Neuron (in vitro differentiated cells): ENCODE measurements at regions not wholly inside any gene's neighbourhood (a gene's known extent, or its start where the extent isn't known, plus 50 kb on each side); places are given as distances from the start of the nearest gene placed in this dataset.

Experiments
- H2AFZ ChIP-seq: one replicate; pipeline ENCODE4 v1.6.1; 2013; ENCODE audit warnings: low read depth, mild to moderate bottlenecking, inconsistent platforms, low read length, moderate library complexity
- H3K27me3 ChIP-seq: one replicate; pipeline ENCODE4 v1.6.1; 2013; ENCODE audit warnings: low read length; ENCODE audit not compliant: insufficient read depth
- H3K36me3 ChIP-seq: one replicate; pipeline ENCODE4 v1.6.1; 2013; ENCODE audit warnings: low read length; ENCODE audit not compliant: insufficient read depth
- H3K4me1 ChIP-seq: one replicate; pipeline ENCODE4 v1.6.1; 2013; ENCODE audit warnings: low read length; ENCODE audit not compliant: insufficient read depth
- H3K4me3 ChIP-seq: 2 replicates; pipeline ENCODE4 v1.5.1; 2013; ENCODE audit warnings: mild to moderate bottlenecking, low read length, moderate library complexity
- H3K9me3 ChIP-seq: one replicate; pipeline ENCODE4 v1.6.1; 2013; ENCODE audit warnings: low read length

DNA sequence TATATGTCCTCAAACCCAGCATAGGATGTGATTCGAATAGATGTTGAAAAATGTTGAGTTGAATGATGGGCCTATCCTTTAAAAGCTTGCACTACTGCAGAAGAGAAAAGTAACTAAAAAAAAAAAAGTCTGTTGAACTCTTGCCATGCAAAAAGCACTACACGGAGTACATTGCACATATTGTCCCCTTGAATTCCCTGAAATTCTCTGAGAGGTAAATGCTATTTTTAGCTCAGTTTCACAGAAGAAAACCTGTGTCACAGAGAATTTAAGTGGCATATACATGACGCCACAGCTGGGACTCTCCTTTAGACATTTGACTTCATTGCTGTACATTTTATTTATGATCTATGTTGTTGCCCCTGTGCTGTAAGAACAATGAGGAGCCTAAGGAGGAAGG lies 583.8 kb downstream of the SOX6 start:
- Histone ChIP-seq H3K36me3 (no peaks in the 10 kb centered on the region), H2AFZ (no peak overlapping the region), H3K9me3 (no peaks in the 10 kb centered on the region), H3K27me3 (peaks cover 10% of the 10 kb centered on the region), H3K4me1 (no peaks in the 10 kb centered on the region), H3K4me3 (no peak overlapping the region)

- Histone ChIP-seq H3K9me3 (no peaks in the 10 kb centered on the region), H3K4me1 (no peaks in the 10 kb centered on the region), H3K4me3 (no peak overlapping the region), H3K36me3 (no peaks in the 10 kb centered on the region), H2AFZ (no peak overlapping the region), H3K27me3 (peaks cover 10% of the 10 kb centered on the region)
Measured at GRCh38 chr11:15772981-15773380, 583.4 kb downstream of the SOX6 start.

GRCh38 chr11:15773476-15774387 lies 582.6 kb downstream of the SOX6 start:
- Histone ChIP-seq H3K36me3 (no peaks in the 10 kb centered on the region), H3K9me3 (no peaks in the 10 kb centered on the region), H2AFZ (no peak overlapping the region), H3K4me1 (no peaks in the 10 kb centered on the region), H3K27me3 (peaks cover 8% of the 10 kb centered on the region), H3K4me3 (no peak overlapping the region)

DNA sequence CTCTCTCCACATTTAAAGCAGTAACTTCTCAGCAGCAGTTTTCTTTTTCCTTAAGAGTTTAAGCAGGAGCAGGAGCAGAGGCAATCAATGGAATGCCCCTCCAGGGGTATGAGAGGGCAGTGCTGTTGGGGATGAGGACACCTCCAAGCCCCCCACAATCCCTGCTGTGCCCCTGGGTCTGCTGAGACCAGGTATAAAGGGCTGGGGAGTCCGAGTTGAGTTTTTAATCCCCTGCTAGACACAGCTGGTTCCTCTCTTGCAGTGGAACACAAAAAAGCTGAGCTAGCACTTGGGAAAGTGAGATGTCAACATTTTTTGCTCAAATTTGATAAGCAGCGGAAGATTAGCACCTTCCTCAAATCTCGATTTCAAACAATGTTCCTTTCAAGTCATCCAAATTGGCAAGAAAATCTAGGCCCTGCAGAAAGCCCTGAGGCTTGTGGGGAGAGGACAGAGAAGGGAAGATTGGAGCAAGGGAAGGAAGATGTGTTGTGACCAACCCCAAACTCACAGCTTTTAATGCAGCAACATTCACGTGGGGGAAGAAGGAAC lies 581.9 kb downstream of the SOX6 start:
- Histone ChIP-seq H3K27me3 (peaks cover 8% of the 10 kb centered on the region), H3K9me3 (no peaks in the 10 kb centered on the region), H2AFZ (no peak overlapping the region), H3K4me1 (no peaks in the 10 kb centered on the region), H3K36me3 (no peaks in the 10 kb centered on the region), H3K4me3 (no peak overlapping the region)

GRCh38 chr11:15775015-15775541 lies 581.3 kb downstream of the SOX6 start:
- H3K9me3 ChIP-seq = no peaks in the 10 kb centered on the region
- no peak overlapping the region for H2AFZ ChIP-seq
- no peaks in the 10 kb centered on the region for H3K36me3 ChIP-seq
- no peak overlapping the region for H3K4me3 ChIP-seq
- H3K4me1 ChIP-seq = no peaks in the 10 kb centered on the region
- peaks cover 8% of the 10 kb centered on the region for H3K27me3 ChIP-seq

DNA sequence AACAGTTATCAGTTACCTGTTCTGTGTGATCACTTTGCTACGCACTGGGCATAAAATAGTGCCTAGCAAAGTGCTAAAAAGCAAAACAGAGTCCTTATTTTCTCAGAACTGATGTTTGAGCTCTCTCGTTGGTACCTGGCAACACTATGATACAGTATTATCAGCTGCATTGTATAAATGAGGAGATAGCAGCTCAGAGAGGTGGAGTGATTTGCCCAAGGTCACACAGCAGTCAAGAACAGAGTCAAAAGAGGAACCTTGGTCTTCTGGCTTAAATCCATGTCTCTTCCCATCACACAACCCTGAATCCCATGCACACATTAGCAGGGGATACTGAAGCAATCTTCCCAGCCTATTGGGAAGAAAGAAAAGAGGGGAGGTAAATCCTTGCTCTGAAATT lies 580.5 kb downstream of the SOX6 start:
- Histone ChIP-seq H3K4me3 (no peak overlapping the region), H3K36me3 (no peaks in the 10 kb centered on the region), H2AFZ (no peak overlapping the region), H3K9me3 (no peaks in the 10 kb centered on the region), H3K27me3 (peaks cover 8% of the 10 kb centered on the region), H3K4me1 (no peaks in the 10 kb centered on the region)

DNA sequence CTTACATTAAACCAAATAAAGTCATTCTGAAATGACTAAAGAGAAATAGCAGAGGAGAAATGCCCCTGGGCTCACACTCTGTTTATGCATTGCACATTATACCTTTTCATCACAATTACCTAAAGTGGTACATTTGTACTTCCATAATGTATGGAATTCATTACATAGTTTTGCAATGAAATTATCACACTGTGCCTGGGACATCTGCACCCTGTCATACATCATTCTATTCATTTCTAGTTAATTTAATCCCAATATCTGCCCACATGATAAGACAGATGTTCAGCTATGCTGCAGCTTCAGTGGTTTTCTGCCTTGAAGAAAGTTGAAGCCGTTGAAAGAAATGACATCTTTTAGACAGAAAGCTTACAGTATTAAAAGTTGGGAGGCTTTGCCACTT lies 580.0 kb downstream of the SOX6 start:
- Histone ChIP-seq H2AFZ (no peak overlapping the region), H3K36me3 (no peaks in the 10 kb centered on the region), H3K4me3 (no peak overlapping the region), H3K27me3 (peaks cover 8% of the 10 kb centered on the region), H3K9me3 (no peaks in the 10 kb centered on the region), H3K4me1 (no peaks in the 10 kb centered on the region)

- Histone ChIP-seq H3K27me3 (peaks cover 8% of the 10 kb centered on the region), H3K4me3 (no peak overlapping the region), H3K36me3 (no peaks in the 10 kb centered on the region), H3K4me1 (no peaks in the 10 kb centered on the region), H3K9me3 (no peaks in the 10 kb centered on the region), H2AFZ (no peak overlapping the region)
Measured at GRCh38 chr11:15779518-15779917, 576.8 kb downstream of the SOX6 start.

DNA sequence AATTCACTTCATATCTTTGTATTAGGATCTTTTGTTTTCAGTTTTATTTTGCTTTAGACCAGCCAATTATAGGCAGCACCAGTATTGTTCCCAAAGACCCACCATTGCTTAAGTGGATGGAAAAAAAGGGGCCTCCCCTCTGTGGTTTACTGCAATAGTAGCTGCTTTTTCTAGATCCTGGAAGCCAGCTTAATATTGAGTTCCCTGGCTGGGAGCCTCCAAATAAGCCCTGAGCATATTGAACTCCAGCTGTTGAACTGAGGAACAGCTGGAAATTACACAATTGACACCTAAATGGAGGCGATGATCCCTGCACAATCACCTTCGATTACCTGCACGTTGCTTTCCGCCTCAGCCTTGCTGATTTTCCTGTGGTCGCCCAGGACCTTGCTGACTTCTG lies 576.0 kb downstream of the SOX6 start:
- no peak overlapping the region for H2AFZ ChIP-seq
- H3K9me3 ChIP-seq = no peaks in the 10 kb centered on the region
- no peak overlapping the region for H3K4me3 ChIP-seq
- H3K36me3 ChIP-seq = no peaks in the 10 kb centered on the region
- H3K4me1 ChIP-seq = no peaks in the 10 kb centered on the region
- H3K27me3 ChIP-seq = peaks cover under 1% of the 10 kb centered on the region

GRCh38 chr11:15780837-15781236 lies 575.5 kb downstream of the SOX6 start:
- Histone ChIP-seq H3K36me3 (no peaks in the 10 kb centered on the region), H3K4me1 (no peaks in the 10 kb centered on the region), H3K27me3 (no peaks in the 10 kb centered on the region), H3K9me3 (no peaks in the 10 kb centered on the region), H2AFZ (no peak overlapping the region), H3K4me3 (no peak overlapping the region)

DNA sequence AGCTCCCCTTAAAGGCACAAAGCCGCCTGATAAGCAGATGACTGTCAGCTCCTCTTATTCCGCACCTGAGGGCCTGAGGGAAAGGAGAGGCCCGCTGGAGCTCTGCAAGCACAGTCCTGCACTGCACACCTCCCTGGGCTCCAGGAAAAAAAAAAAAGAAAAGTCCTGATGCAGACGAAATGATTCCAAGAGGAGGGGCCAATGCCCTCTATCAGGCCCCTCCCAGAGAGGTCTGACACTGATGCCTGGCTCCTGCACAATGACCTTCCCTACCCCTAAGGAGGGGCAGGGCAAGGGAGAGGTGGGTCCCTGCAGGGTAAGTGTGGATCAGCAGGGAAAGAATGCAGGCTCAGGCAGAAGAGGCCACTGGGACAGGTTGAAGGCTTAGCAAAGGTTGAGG lies 572.7 kb downstream of the SOX6 start:
- Histone ChIP-seq H3K4me1 (no peaks in the 10 kb centered on the region), H3K4me3 (no peak overlapping the region), H3K9me3 (no peaks in the 10 kb centered on the region), H3K36me3 (no peaks in the 10 kb centered on the region), H3K27me3 (no peaks in the 10 kb centered on the region), H2AFZ (no peak overlapping the region)

- Histone ChIP-seq H3K4me3 (no peak overlapping the region), H3K36me3 (no peaks in the 10 kb centered on the region), H3K4me1 (no peaks in the 10 kb centered on the region), H3K27me3 (no peaks in the 10 kb centered on the region), H2AFZ (no peak overlapping the region), H3K9me3 (no peaks in the 10 kb centered on the region)
Measured at GRCh38 chr11:15793043-15793996, 563.0 kb downstream of the SOX6 start.
